Suprapubic skin (tissue), 3 donors: ENCODE measurements at regions not wholly inside any gene's neighbourhood (a gene's known extent, or its start where the extent isn't known, plus 50 kb on each side); places are given as distances from the start of the nearest gene placed in this dataset.

ENCODE experiments used
- CTCF ChIP-seq, 2 donors: fragments of 200-600 bp in 1 of 2; fragments of 450-650 bp in 1 of 2; sonication (generic) in 1 of 2; IDR thresholded peaks; one replicate each; pipeline ENCODE4 v1.5.1; 2016 to 2019; ENCODE audit warnings: antibody characterized with exemption in 2 of 2, mild to moderate bottlenecking in 1 of 2, moderate library complexity in 1 of 2
- POLR2A ChIP-seq, 2 donors: fragments of 450-650 bp; IDR thresholded peaks; one replicate each; pipeline ENCODE4 v1.6.1; 2017; ENCODE audit warnings: antibody characterized with exemption in 2 of 2, mild to moderate bottlenecking in 2 of 2, moderate library complexity in 2 of 2

DNA sequence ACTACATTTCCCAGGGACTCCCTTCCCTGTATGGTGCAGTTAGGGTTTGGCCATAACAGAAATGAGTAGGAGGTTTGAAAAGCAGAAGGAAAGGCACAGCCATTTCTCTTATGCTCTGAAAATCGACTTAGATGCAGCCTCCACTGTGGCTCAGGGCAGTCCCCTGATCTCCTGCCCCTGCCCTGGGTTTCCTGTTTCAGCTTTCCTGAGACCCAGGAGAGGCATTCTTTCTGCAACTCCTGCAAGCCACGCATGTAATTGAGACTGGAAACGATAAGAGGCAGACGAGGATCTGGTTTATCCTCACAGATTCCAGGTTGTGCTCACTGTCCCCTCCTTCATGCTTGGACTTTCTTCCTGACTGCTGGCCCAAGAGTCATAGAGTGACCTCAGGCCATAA is 461.2 kb upstream of the VSTM2A start:
- TF ChIP-seq CTCF (IDR thresholded peaks at IDR 0.05) (no peak), POLR2A (IDR thresholded peaks at IDR 0.05) (no peak)
